ENCODE measurements at regions not wholly inside any gene's neighbourhood (a gene's known extent, or its start where the extent isn't known, plus 50 kb on each side); places are given as distances from the start of the nearest gene placed in this dataset.
"Not testable (repeated sequence)": the region's sequence is repeated elsewhere in the genome, so short reads cannot be mapped to it uniquely, and the experiment has no call there.

DNA sequence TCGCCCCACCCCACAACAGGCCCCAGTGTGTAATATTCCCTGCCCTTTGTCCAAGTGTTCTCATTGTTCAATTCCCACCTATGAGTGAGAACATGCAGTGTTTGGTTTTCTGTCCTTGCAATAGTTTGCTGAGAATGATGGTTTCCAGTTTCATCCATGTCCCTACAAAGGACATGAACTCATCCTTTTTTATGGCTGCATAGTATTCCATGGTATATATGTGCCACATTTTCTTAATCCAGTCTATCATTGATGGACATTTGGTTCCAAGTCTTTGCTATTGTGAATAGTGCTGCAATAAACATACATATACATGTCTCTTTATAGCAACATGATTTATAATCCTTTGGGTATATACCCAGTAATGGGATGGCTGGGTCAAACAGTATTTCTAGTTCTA is 132.7 kb downstream of the SNX10 start:
- H3K9me3 ChIP-seq, H3K4me1 ChIP-seq: not testable (repeated sequence)

GRCh38 chr7:26425655-26426054 is 134.0 kb downstream of the SNX10 start:
- H3K9me3 ChIP-seq, result no peaks in the 10 kb centered on the region
- TF ChIP-seq CTCF (IDR thresholded peaks at IDR 0.05), result no peak
- no peak overlapping the region for H3K27ac ChIP-seq
- no peaks in the 10 kb centered on the region for H3K4me1 ChIP-seq
- no peak overlapping the region for H3K4me3 ChIP-seq
- H3K36me3 ChIP-seq, result no peaks in the 10 kb centered on the region
- DNase-seq (ENCODE audit: low spot score), result no peak
- H3K27me3 ChIP-seq, result no peaks in the 10 kb centered on the region

More for the DNA sequence above, 132.7 kb downstream of the SNX10 start:
- DNase-seq (ENCODE audit: low spot score); H3K27ac ChIP-seq; H3K36me3 ChIP-seq; H3K27me3 ChIP-seq; H3K4me3 ChIP-seq: not testable (repeated sequence)

DNA sequence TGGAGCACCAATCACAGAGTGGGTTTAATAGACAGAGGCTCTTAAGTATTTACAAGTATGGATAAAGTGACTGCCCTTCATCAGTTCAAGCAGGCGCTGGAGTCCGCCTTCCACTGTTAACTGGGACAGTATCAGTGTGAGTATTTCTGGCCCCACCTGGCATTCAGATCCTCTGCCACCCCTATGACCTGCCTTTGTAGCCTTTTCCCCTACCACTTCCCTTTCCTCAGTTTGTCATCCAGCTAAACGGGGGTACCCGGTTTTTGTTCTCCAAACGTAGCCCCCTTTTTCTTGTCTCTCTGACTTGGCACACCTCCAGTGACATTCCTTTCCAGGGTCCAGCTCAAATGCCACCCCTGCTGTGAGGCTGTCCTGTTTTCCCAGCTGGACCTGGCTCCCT is 134.4 kb downstream of the SNX10 start:
- H3K4me1 ChIP-seq, result no peaks in the 10 kb centered on the region
- no peak overlapping the region for H3K4me3 ChIP-seq
- TF ChIP-seq CTCF (IDR thresholded peaks at IDR 0.05), result no peak
- no peaks in the 10 kb centered on the region for H3K27me3 ChIP-seq
- H3K27ac ChIP-seq, result no peak overlapping the region
- H3K36me3 ChIP-seq, result no peaks in the 10 kb centered on the region
- no peaks in the 10 kb centered on the region for H3K9me3 ChIP-seq
- no peak for DNase-seq (ENCODE audit: low spot score)

DNA sequence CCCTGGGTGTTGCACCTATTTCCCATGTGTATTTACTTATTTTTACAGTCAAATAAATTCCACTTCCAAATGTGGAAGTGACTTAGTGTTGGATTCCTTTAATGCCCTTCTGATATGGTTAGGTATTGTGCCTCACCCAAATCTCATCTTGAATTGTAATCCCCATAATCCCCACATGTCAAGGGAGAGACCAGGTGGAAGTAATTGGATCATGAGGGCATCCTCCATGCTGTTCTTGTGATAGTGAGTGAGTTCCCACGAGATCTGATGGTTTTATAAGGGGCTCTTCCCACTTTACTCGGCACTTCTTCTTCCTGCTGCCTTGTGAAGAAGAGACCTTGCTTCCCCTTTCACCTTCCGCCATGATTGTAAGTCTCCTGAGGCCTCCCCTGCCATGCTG is 136.9 kb downstream of the SNX10 start:
- no peak overlapping the region for H3K27ac ChIP-seq
- no peak overlapping the region for H3K4me3 ChIP-seq
- no peak for DNase-seq (ENCODE audit: low spot score)
- no peaks in the 10 kb centered on the region for H3K36me3 ChIP-seq
- no peaks in the 10 kb centered on the region for H3K9me3 ChIP-seq
- H3K4me1 ChIP-seq, result no peaks in the 10 kb centered on the region
- TF ChIP-seq CTCF (IDR thresholded peaks at IDR 0.05), result no peak
- H3K27me3 ChIP-seq, result no peaks in the 10 kb centered on the region

- Histone ChIP-seq H3K4me3 (no peak overlapping the region), H3K27ac (no peak overlapping the region), H3K4me1 (no peaks in the 10 kb centered on the region), H3K9me3 (no peaks in the 10 kb centered on the region), H3K27me3 (no peaks in the 10 kb centered on the region), H3K36me3 (no peaks in the 10 kb centered on the region)
- TF ChIP-seq CTCF (IDR thresholded peaks at IDR 0.05), result no peak
- DNase-seq (ENCODE audit: low spot score), result no peak
Measured at GRCh38 chr7:26429168-26429567, 137.5 kb downstream of the SNX10 start.

DNA sequence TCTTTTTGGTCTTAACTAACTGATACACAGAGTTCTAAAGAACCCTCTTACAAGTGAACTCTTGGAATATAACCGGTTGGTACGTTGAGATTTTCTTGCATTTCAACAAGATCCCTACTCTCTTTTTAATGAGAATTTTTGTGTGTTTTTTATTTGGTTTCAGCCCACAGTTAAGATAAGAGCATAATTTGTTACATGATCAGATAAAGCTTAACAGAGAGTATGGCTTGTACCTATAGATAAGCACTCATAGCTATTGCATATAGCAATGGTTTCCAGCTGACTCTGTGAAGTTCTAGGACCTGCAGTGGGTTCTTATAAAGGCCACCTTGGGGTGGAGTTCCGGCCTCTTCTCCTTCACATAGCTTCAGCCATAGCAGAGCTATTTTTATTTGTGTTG is 143.3 kb downstream of the SNX10 start:
- no peak for DNase-seq (ENCODE audit: low spot score)
- H3K4me3 ChIP-seq, result no peak overlapping the region
- H3K27ac ChIP-seq, result no peak overlapping the region
- no peaks in the 10 kb centered on the region for H3K4me1 ChIP-seq
- H3K36me3 ChIP-seq, result no peaks in the 10 kb centered on the region
- H3K9me3 ChIP-seq, result no peaks in the 10 kb centered on the region
- H3K27me3 ChIP-seq, result no peaks in the 10 kb centered on the region
- TF ChIP-seq CTCF (IDR thresholded peaks at IDR 0.05), result no peak

Measured in right atrium auricular region (tissue), 2 donors.